NCI-H82 (cell line): ENCODE measurements at regions not wholly inside any gene's neighbourhood (a gene's known extent, or its start where the extent isn't known, plus 50 kb on each side); places are given as distances from the start of the nearest gene placed in this dataset.

Experiments used
- DNase-seq: peaks from one replicate; lab custom pipeline; 2025; lab: John Stamatoyannopoulos, UW

DNA sequence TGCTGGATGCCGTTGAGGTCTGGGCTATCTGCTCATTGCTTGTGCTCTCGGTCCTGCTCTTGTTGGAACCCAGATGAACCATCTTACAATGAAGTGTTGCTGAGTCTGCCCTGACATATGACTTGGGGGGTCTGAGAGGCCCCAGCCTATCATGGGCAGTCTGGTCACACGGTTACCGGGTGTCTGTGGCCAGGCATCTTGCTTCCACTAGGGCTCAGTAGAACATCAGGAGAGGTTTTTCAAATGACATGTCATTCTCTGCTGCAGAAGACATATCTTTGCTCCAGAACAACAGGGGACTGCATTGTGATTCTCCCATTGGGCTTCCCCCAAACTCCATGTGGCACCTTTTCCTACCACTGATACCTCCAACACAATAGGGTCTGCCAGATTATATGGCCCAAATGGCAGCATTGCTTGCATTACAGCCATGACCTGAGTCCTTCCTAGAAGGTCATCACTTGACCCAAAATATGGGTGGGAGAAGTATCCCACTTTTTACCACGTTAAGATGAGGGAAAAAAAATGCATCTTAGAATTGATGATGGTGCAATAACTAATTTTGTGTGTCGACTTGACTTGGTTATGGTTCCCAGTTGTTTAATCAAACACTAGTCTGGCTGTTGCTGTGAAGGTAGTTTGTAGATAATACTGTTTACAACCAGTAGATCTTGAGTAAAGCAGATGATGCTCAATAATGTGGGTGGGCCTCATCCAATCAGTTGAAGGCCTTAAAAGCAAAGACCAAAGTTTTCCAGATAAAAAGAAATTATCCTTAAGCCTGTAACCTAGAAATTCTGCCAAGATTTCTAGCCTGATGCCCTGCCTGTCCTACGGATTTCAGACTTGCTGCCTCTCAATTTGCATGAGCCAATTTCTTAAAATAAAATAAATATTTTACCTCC is 241.0 kb downstream of the QKI start:
- no peak for DNase-seq

DNA sequence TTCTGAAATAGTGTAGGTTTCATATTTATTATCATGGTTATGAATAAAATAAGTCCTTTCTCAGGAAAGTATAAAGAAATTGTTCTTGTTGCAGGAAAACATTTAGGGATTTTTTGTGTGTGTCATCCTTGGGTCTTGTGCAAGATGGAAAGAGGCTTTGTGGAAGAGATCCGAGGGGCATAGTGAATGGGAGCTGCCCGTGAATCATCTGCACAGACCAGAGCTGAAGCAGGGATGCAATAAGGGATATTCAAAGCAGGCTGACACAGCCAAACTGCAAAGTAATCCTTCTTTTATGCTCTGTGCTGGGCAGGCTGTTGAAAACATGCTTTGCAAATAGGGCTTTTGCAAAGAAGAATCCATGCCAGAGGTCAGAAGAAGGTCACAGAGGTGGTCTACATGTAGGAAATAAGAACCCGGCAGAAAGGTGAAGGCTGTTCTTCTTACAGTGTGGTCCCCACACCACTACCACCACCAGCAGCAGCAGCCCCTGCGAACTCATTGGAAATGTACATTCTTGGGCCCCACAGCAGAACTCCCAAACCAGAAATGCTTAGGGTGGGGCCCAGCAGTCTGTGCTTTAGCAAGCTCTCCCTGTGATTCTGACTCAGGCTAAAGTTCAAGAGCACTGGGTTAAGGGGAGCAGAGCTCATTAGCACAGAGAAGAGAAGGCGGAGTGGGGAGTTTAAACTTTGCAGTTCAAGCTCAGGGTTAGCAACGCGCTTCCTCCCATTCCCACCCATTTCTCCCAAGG is 237.6 kb downstream of the QKI start:
- no peak for DNase-seq

DNA sequence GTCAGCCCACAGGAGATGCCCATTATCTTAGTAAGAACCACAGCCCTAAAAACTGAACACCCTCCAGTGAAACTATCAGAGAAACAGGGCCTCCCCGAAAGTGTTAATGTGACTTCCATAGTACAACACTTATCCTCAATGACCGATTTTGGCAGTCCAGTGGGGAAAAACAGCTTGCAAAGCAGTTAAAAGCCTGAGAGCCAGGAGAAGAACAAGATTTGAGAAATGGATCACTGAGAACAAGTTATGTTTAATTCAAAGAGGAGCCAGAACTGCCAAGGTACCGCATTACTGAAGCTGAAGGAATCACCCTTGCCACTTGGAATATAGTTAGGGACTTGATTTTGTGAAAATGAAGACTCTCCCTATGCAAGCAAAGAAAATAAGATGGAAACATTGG is 236.9 kb downstream of the QKI start:
- DNase-seq = no peak

DNA sequence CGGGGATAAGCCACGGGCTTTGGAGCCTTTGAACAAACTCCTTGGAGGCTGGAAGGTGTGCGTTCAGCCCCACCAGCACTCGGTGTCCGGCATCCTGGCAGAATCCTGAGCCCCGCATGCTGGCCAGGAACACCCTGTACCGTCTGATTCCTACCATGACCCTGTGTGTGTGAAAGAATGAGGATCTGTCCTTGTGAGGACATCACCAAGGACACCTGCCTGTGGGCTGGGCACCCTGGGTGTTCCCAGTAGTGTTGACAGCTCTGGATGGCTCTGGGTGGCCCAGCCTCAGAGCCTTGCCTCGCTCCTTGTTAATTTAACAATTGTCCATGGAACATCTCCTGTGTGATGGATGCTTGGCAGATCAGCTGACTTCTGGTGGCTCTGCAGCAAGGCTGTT is 234.3 kb downstream of the QKI start:
- DNase-seq = no peak

DNA sequence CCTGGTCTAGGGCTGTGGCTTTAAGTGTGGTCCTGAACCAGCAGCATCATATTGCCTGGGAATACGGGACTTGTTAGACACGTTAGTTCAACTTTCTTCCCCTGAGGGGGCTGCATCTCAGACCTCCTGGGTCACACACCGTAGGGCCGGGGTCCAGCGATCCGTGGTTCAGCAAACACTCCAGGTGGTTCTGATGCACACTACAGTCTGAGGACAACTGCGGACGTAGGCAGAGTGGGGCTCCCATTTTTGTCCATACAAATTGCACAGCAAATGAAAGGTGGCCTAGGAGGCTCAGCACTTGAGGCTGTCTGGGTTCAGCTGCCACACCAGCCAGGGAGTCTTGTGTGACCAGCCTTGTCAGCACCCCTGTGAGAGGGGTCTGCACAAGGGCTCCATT is 233.1 kb downstream of the QKI start:
- no peak for DNase-seq

DNA sequence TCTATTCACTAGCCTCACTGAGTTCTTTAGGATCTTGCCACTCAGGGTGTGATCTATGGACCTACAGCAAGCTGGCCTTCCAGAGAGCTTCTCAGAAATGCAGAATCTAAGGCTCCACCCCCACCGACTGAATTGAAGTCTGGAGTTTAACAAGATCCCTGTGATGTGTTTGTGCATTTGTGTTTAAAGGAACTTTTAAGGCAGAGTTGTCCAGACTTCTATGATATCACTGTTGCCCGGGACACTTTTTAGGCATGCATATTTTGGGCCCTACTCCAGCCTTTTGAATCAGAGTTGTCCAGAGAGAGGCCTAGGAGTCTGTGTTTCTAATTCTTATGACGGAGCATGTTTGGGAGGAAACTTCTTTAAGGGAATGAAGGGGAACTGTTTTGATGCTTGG is 232.3 kb downstream of the QKI start:
- no peak for DNase-seq

DNA sequence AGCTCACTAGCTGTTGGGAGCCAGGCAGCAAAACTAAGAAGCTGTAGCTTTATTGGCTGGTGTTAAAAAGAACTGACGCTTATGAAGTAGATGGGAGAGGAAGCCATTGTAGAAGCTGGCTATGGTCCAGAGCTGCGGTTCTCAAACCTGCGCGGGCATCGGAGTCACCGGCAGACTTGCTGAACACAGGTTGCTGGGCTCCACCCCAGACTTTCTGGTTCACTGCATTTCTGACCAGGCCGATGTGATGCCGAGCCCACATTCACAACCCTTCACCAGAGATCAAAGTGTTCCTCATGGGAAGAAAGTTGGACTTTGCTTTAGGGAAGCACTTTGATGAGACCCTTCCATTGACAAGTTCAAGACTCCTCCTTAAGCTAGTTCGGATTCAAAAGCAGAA is 231.6 kb downstream of the QKI start:
- no peak for DNase-seq

DNA sequence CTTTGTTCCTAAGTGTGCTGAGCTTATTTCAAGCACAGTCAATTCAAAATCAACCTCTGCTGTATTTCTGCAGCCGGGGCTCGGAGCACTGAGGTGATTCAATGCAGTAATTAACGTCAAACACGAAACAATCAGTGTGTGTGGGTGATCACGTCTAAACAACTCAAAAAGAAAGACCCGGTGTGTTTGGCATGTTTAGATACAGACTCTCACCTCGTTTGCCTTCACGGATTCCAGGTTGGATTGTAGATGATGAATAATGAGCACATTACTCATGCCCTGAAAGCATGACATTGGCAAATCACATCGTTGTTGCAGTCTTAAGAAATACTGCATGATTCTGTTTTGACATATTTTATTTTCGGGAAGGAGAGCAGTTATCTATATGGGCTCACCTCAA is 231.0 kb downstream of the QKI start:
- DNase-seq = no peak

DNA sequence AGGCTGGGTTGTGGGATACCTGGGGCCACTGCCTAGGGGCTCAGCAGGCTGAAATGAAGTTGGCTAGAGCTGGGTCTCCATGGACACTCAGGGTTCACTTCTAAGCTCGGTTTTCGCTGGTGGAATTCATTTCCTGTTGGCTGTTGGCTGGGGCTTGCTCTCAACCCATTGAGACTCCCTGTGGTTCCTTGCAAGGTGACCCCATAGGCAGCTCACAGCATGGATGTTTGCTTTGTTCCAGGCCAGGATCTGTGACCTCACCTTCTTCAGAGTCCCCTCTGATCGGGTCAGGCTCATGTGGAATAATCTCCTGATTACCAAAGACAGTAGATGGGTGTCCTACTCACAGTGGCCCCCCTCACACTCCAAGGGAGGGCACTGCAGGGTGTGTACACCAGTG is 229.3 kb downstream of the QKI start:
- no peak for DNase-seq

DNA sequence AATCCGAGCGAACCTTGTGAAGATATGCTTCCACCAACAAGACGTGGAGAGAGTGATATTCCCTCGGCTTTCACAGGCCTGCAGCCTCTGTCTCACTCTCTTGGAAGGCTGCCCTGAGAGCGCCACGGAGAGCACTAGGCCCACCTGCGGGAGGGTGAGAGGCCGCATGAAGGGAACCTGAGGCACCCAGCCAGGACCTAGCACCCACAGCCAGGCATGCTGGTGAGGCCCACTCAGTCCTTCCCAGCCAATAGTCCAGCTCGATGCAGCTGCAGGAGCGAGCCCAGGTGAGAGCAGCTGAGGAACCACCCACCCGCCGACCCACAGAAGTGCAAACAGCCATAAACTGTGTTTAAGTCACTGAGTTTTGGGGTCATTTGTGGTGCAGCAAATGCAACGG is 227.2 kb downstream of the QKI start:
- DNase-seq = no peak

DNA sequence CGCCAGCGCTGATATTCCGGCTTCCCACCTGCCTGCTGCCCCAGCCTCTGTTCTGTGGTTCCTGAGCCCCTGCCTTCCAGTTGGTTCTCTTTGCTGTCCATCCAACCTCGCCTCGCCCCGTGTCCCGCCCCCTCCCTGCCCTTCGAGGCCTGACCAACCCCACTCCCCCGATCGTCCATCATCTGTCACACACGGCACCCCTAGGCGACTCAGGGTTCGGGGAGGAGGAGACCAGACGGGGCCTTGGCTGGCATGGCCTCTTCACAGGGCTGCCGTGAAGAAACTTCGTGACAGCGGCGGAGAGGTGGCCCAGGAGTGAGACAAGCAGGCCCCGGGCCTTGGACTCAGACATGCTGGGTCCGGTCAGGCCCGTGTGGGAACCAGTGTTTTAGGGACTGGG is 226.1 kb downstream of the QKI start:
- DNase-seq = no peak

DNA sequence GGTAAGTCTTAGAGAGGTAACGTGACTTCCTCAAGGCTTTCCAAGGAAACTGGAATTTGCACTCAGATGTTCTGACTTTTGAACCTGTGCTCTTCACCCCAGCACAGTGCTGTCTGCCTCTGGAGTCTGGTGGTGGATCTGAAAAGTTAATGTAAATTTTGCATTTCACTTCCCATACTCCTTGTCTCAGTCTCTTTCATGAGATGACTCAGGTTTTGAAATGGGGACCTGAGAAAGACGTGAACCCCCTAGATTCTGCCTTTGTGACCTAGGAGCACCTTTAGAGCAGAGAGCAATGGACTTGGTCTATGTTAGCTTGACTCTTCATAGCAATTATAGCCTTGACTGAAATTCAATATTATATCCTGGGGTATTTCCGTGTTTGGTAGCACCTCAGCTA is 223.0 kb downstream of the QKI start:
- no peak for DNase-seq

DNA sequence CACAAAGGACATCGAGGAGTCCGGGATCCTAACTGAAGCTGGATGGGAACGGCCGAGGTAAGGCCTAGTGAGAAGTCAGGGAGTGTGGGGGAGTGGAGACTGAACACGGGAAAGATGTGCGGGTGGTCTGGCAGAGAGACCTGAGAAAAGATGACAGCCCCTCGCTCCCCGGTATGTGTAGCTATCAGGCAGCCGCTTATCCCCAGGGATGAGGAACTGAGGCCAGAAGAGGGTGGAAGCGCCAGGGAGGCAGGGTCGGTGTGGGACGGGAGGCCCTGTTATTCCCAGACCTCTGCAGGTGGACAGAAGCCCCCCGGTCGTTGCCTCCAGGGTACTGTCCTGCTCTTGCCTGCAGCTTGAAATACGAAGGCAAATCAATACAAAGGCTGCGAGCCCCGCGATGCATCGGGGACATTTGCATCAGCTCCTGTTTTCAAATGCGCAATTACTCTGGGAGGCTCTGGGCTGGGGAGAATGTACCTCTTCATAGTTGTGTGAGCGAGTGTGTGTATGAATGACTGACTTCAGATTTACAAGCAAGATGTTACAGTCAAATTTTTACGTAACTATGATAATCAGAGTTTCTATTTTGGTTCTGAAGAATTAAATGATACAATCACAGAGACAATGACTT is 221.3 kb downstream of the QKI start:
- no peak for DNase-seq

DNA sequence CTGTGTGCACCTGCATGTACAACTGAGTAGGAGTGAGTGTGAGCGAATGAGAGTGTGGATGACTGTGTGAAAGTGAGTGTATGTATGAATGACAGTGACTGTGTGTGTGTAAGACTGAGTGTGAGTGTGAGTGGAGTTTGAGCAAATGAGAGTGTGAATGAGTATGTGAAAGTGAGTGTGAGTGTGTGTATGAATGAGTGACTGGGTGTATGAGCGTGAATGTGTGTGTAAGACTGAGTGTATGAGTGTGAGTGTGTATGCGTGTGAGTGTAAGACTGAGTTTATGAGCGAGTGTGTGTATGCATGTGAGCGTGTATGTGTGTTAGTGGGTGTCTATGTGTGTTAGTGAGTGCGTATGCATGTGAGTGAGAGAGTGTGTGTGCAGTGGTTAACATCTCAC is 220.8 kb downstream of the QKI start:
- DNase-seq = no peak

DNA sequence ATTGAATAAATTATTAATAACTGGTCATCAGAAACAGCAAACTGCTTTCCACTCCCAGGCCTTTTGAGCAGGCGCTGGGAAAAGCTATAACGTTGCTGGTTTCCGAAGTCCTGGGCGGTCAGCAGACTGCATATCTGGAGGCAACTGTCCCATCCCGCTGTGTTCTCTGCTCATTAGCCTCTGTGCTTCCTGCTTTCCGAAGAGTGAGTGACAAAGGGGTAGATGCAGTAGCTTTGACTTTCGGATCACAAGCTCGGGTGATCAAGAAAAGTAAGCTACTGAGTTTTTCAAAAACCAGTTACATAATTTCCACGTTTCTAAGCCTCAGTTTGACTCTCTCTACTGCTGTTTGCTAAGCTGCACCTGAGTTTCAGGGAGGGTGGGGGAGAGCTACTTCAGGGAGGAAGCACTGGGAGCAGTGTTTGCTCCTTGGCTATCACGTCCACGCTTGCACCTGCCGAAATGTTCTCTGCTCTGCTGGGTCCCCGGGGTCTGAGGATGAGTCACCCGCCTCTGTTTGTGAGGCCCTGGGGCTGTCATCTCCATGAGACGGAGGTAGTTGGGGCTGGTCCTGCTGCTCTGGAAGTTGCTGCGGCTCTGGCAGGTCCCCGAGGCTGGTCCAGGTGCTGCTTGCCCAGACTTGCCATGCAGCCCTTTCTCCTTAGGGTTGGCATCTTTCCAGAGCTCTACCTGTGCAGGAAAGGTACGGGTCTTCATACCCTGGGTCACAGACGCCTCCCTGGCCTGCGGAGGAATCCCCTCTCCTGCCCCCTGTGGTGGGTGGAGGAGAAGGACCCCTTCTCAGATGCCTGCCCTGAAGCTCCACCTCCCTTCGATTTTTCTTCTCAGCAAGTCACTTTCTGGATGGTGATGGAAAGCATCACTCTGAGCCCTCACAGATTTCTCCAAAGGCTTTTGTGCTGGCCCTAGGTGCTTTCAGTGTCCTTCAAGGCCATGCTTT is 220.0 kb downstream of the QKI start:
- no peak for DNase-seq

DNA sequence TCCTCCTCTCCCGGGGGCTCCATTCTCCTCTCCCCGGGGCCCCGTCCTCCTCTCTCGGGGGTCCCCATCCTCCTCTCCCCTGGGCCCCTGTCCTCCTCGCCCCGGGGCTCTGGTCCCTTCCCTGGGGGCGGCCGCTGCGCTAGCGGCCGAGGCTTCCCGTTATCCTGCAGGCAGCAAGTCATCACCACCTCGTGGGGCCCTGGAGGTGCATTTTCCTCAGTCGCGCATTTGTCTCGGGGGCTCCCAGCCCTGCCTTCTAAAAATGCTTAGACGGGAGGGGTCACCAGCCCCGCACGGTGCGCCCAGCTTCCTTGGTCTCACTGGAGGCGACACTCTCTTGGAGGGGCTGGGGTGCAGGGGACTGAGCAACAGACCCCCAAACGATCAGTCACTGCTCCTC is 216.5 kb downstream of the QKI start:
- DNase-seq = no peak

DNA sequence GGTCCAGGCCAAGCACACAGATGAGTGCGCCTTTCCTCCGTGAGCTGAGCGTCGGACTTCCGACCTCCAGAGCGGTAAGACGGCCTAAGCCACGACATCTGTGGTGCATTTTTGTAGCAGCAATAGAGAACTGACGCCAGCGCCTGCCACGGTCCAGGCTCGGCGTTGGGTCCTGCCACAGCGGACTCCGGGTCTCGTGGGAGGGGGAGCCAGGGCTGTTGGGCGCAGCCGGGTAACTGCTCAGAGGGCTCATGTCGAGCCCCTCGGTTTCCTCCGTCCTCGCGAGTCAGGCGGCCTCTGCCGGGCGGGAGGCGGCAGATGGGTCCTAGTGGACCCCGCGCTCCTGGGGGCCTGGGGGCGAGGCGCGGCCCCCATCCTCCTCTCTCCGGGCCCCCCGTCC is 216.1 kb downstream of the QKI start:
- DNase-seq = no peak

DNA sequence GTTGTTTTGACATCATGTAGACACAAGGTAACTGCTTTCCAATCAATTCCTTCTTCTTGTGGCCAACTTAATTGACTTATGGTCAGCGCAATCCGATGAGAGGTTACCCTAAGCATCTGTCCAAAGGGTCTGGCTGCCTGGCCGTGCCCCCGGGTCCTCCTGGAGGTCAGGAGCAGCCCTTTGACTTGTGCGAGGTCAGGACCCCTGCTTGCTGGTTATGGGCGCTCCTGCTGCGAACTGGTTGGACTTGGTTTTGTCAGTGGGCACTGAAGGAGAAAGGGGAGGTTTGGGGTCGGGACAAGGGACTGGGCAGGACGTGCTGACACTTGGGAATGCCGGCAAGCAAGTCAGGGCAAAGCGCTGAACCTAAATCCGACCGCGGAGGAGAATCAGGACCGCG is 215.6 kb downstream of the QKI start:
- no peak for DNase-seq
